ENCODE measurements at regions not wholly inside any gene's neighbourhood (a gene's known extent, or its start where the extent isn't known, plus 50 kb on each side); places are given as distances from the start of the nearest gene placed in this dataset.
A peak's percentile ranks its signal among the peaks of the same experiment; 100 is the strongest.

- intact Hi-C loops (cut with micrococcal nuclease), result no loop called here
- CTCF ChIA-PET, result no interaction called here
- Histone ChIP-seq H3K4me1 (ENCODE audit: insufficient read depth, low read length) (peaks cover 4% of the 10 kb centered on the region), H2AFZ (ENCODE audit: low read length) (no peak overlapping the region), H3K9ac (ENCODE audit: low read length) (no peak overlapping the region), H3K4me3 (ENCODE audit: low read length) (no peak overlapping the region), H3K4me2 (ENCODE audit: low read length) (no peak overlapping the region), H3K9me2 (replicated peaks; ENCODE audit: low read length) (0 out of 2 replicates have a peak, but pooled peaks cover 3% of the 10 kb centered on the region), H3K9me3 (ENCODE audit: low read length) (no peaks in the 10 kb centered on the region), H3K79me2 (ENCODE audit: low read length) (no peaks in the 10 kb centered on the region), H4K20me1 (ENCODE audit: low read length) (no peaks in the 10 kb centered on the region), H3K27ac (ENCODE audit: low read length) (no peak overlapping the region), H3F3A (ENCODE audit: low read length, unreplicated experiment) (no peaks in the 10 kb centered on the region), H3K36me3 (ENCODE audit: low read depth, low read length) (no peaks in the 10 kb centered on the region), H3K27me3 (ENCODE audit: low read length) (no peaks in the 10 kb centered on the region)
- DNase-seq (no peak), ATAC-seq (no peak)
- BruUV-seq (replicated peaks), result no TSS peak
- POLR2A ChIA-PET (ENCODE audit: unreplicated experiment), result no interaction called here
- TF ChIP-seq, protein P1, sequence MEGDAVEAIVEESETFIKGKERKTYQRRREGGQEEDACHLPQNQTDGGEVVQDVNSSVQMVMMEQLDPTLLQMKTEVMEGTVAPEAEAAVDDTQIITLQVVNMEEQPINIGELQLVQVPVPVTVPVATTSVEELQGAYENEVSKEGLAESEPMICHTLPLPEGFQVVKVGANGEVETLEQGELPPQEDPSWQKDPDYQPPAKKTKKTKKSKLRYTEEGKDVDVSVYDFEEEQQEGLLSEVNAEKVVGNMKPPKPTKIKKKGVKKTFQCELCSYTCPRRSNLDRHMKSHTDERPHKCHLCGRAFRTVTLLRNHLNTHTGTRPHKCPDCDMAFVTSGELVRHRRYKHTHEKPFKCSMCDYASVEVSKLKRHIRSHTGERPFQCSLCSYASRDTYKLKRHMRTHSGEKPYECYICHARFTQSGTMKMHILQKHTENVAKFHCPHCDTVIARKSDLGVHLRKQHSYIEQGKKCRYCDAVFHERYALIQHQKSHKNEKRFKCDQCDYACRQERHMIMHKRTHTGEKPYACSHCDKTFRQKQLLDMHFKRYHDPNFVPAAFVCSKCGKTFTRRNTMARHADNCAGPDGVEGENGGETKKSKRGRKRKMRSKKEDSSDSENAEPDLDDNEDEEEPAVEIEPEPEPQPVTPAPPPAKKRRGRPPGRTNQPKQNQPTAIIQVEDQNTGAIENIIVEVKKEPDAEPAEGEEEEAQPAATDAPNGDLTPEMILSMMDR (conservative IDR thresholded peaks at IDR 0.05; ENCODE audit: low read depth, low read length), result no peak
- TF ChIP-seq EZH2phosphoT487 (IDR thresholded peaks at IDR 0.05; ENCODE audit: borderline replicate concordance, low read length) (no peak), EZH2 (IDR thresholded peaks at IDR 0.05; ENCODE audit: low read length, unreplicated experiment) (no peak)
These were observed 337.9 kb upstream of the ACVR2A start for GRCh38 chr2:147506889-147507288.

DNA sequence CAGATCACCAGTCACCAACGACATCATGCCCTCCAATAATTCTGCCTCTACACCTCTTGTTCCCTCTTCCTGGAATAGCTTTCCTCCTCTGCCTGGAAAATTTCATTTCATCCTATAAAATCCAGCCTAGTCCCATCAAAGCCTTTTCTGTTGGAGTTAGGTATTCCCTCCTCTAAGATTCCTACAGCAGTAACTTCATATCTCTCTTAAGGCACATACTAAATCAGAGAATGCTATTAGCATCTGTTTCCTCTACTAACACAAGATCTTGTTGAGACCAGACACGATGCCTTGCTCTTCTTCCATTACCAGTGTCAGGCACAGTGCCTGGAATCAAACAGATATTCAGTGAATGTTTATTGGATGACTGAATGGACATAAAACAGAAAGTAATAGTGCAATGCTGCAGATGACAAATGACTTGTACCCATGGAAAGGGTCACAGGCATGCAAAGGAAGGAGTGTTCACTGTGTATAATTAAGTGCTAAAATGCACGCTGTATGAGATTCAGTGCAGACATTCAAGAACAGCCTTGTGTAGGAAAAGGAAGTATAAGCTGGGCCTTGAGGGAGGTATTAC lies 342.0 kb upstream of the ACVR2A start:
- H3K36me3 ChIP-seq (ENCODE audit: low read depth, low read length), result no peaks in the 10 kb centered on the region
- POLR2A ChIA-PET (ENCODE audit: unreplicated experiment), result interaction anchor here (0.6 kb wide), 1 partner anchor 103 kb away, joined by 4 read pairs; no protein-coding TSS in a partner anchor
- no peaks in the 10 kb centered on the region for H3K79me2 ChIP-seq (ENCODE audit: low read length)
- H3K4me1 ChIP-seq (ENCODE audit: insufficient read depth, low read length), result peaks cover 6% of the 10 kb centered on the region
- H2AFZ ChIP-seq (ENCODE audit: low read length), result no peak overlapping the region
- TF ChIP-seq EZH2 (IDR thresholded peaks at IDR 0.05; ENCODE audit: low read length, unreplicated experiment), result no peak
- TF ChIP-seq, protein P1 (conservative IDR thresholded peaks at IDR 0.05; ENCODE audit: low read depth, low read length), result no peak
- no peak for TF ChIP-seq EZH2phosphoT487 (IDR thresholded peaks at IDR 0.05; ENCODE audit: borderline replicate concordance, low read length)
- H3K9me2 ChIP-seq (replicated peaks; ENCODE audit: low read length), result 0 out of 2 replicates have a peak, but pooled peaks cover 3% of the 10 kb centered on the region
- CTCF ChIA-PET, result no interaction called here
- H3F3A ChIP-seq (ENCODE audit: low read length, unreplicated experiment), result no peaks in the 10 kb centered on the region
- no peaks in the 10 kb centered on the region for H3K9me3 ChIP-seq (ENCODE audit: low read length)
- H3K27me3 ChIP-seq (ENCODE audit: low read length), result no peaks in the 10 kb centered on the region
- DNase-seq (no peak), ATAC-seq (no peak)
- BruUV-seq (replicated peaks), result no TSS peak
- intact Hi-C loops (cut with micrococcal nuclease), result no loop called here
- H3K27ac ChIP-seq (ENCODE audit: low read length), result no peak overlapping the region
- no peaks in the 10 kb centered on the region for H4K20me1 ChIP-seq (ENCODE audit: low read length)
- no peak overlapping the region for H3K4me2 ChIP-seq (ENCODE audit: low read length)
- no peak overlapping the region for H3K9ac ChIP-seq (ENCODE audit: low read length)
- no peak overlapping the region for H3K4me3 ChIP-seq (ENCODE audit: low read length)

GRCh38 chr2:147501968-147502367 lies 342.9 kb upstream of the ACVR2A start:
- Histone ChIP-seq H3K4me2 (ENCODE audit: low read length) (no peak overlapping the region), H3K79me2 (ENCODE audit: low read length) (no peaks in the 10 kb centered on the region), H3K4me3 (ENCODE audit: low read length) (no peak overlapping the region), H2AFZ (ENCODE audit: low read length) (peak overlapping the region; percentile 29), H3K27ac (ENCODE audit: low read length) (no peak overlapping the region), H3K36me3 (ENCODE audit: low read depth, low read length) (no peaks in the 10 kb centered on the region), H3K4me1 (ENCODE audit: insufficient read depth, low read length) (peaks cover 6% of the 10 kb centered on the region), H3K9me2 (replicated peaks; ENCODE audit: low read length) (0 out of 2 replicates have a peak, but pooled peaks cover 3% of the 10 kb centered on the region), H3K9me3 (ENCODE audit: low read length) (no peaks in the 10 kb centered on the region), H4K20me1 (ENCODE audit: low read length) (no peaks in the 10 kb centered on the region), H3F3A (ENCODE audit: low read length, unreplicated experiment) (no peaks in the 10 kb centered on the region), H3K27me3 (ENCODE audit: low read length) (no peaks in the 10 kb centered on the region), H3K9ac (ENCODE audit: low read length) (no peak overlapping the region)
- ChIA-PET POLR2A (ENCODE audit: unreplicated experiment) (interaction anchor here (0.6 kb wide), 1 partner anchor 102 kb away, joined by 4 read pairs; no protein-coding TSS in a partner anchor), CTCF (no interaction called here)
- intact Hi-C loops (cut with micrococcal nuclease), result no loop called here
- ATAC-seq (peak; percentile 92), DNase-seq (peak; percentile 28)
- BruUV-seq (replicated peaks), result no TSS peak
- TF ChIP-seq EZH2phosphoT487 (IDR thresholded peaks at IDR 0.05; ENCODE audit: borderline replicate concordance, low read length), result no peak
- TF ChIP-seq EZH2 (IDR thresholded peaks at IDR 0.05; ENCODE audit: low read length, unreplicated experiment), result no peak
- TF ChIP-seq, protein P1 (conservative IDR thresholded peaks at IDR 0.05; ENCODE audit: low read depth, low read length), result no peak

Data from PC-3 (cell line).